Keratinocyte (primary cell): ENCODE measurements at regions not wholly inside any gene's neighbourhood (a gene's known extent, or its start where the extent isn't known, plus 50 kb on each side); places are given as distances from the start of the nearest gene placed in this dataset.

ENCODE experiments used
- EZH2 ChIP-seq: IDR thresholded peaks from one replicate; pipeline ENCODE4 v1.6.1; 2012; ENCODE audit warnings: inconsistent platforms, mild to moderate bottlenecking, low read length, moderate library complexity
- TF ChIP-seq, protein P1 (sequence below), 3 experiments: IDR thresholded peaks in 1 of 3; conservative IDR thresholded peaks in 1 of 3; optimal IDR thresholded peaks in 1 of 3; 2 replicates in 2 of 3; 3 replicates in 1 of 3; pipeline versions ENCODE3 to v1.5.1; 2011; ENCODE audit warnings: low read length in 3 of 3, mild to moderate bottlenecking in 3 of 3, moderate library complexity in 2 of 3, control low read depth in 1 of 3, inconsistent platforms in 1 of 3; ENCODE audit not compliant: insufficient read depth in 2 of 3; ENCODE audit errors: extremely low read depth in 1 of 3

- no peak for TF ChIP-seq EZH2
- TF ChIP-seq, protein P1, sequence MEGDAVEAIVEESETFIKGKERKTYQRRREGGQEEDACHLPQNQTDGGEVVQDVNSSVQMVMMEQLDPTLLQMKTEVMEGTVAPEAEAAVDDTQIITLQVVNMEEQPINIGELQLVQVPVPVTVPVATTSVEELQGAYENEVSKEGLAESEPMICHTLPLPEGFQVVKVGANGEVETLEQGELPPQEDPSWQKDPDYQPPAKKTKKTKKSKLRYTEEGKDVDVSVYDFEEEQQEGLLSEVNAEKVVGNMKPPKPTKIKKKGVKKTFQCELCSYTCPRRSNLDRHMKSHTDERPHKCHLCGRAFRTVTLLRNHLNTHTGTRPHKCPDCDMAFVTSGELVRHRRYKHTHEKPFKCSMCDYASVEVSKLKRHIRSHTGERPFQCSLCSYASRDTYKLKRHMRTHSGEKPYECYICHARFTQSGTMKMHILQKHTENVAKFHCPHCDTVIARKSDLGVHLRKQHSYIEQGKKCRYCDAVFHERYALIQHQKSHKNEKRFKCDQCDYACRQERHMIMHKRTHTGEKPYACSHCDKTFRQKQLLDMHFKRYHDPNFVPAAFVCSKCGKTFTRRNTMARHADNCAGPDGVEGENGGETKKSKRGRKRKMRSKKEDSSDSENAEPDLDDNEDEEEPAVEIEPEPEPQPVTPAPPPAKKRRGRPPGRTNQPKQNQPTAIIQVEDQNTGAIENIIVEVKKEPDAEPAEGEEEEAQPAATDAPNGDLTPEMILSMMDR (optimal IDR thresholded peaks at IDR 0.05 in 1 of 3, IDR thresholded peaks at IDR 0.05 in 1 of 3, conservative IDR thresholded peaks at IDR 0.05 in 1 of 3; ENCODE audit: extremely low read depth in 1 of 3, insufficient read depth in 2 of 3, low read length in 3 of 3), result no peak
Observed at GRCh38 chr15:31221936-31222515, 104.6 kb upstream of the KLF13 start.
